Mucosa of descending colon (tissue), 3 donors: ENCODE measurements at regions not wholly inside any gene's neighbourhood (a gene's known extent, or its start where the extent isn't known, plus 50 kb on each side); places are given as distances from the start of the nearest gene placed in this dataset.

ENCODE experiments used
- ATAC-seq: fragments of 200-7000 bp; cut with Tn5 transposase; one replicate; pipeline ENCODE4 v1.9.1; 2020; ENCODE audit warnings: mild to moderate bottlenecking, moderate library complexity
- DNase-seq, 3 donors: peaks; one replicate each; pipeline ENCODE4 v3.0.0-alpha.2; 2020
- H3K36me3 ChIP-seq: fragments of 200-600 bp; one replicate; pipeline ENCODE4 v1.8.0; 2021; ENCODE audit warnings: low read depth, mild to moderate bottlenecking
- H3K4me1 ChIP-seq: fragments of 200-600 bp; one replicate; pipeline ENCODE4 v1.8.0; 2021; ENCODE audit warnings: low read depth, mild to moderate bottlenecking
- H3K4me3 ChIP-seq: fragments of 200-600 bp; one replicate; pipeline ENCODE4 v1.8.0; 2021; ENCODE audit warnings: mild to moderate bottlenecking
- H3K9me3 ChIP-seq: fragments of 200-600 bp; one replicate; pipeline ENCODE4 v1.8.0; 2021; ENCODE audit warnings: mild to moderate bottlenecking
- CTCF ChIP-seq: fragments of 200-600 bp; IDR thresholded peaks from one replicate; pipeline ENCODE4 v1.8.0; 2022; ENCODE audit warnings: antibody characterized with exemption, mild to moderate bottlenecking
- intact Hi-C, 2 donors: fragments of 100-400 bp; cut with DNase I in 1 of 2; cut with micrococcal nuclease in 1 of 2; formaldehyde crosslinking; loops; one replicate each; pipeline versions ENCODE4 v1.11.0 to v1.11.1; 2022; cut with DNase I, micrococcal nuclease
- donor health status: DM: no; HTN: no; CAD: no; lungs with moderate emphysema.
- donor health status: DM: no; HTN: no; CAD: no.
- donor health status: DM: no; HTN: yes; CAD: no.

- no peak for TF ChIP-seq CTCF
- H3K4me1 ChIP-seq: no peaks in the 10 kb centered on the region
- H3K36me3 ChIP-seq: no peaks in the 10 kb centered on the region
- no peak overlapping the region for H3K4me3 ChIP-seq
- ATAC-seq (no peak), DNase-seq (no peak)
- intact Hi-C loops: no loop called here
- no peaks in the 10 kb centered on the region for H3K9me3 ChIP-seq
These were observed 555.8 kb downstream of the BRD1 start for GRCh38 chr22:49271831-49272230.

- ATAC-seq (no peak), DNase-seq (no peak)
- TF ChIP-seq CTCF: no peak
- intact Hi-C loops: no loop called here
- no peaks in the 10 kb centered on the region for H3K4me1 ChIP-seq
- no peaks in the 10 kb centered on the region for H3K36me3 ChIP-seq
- H3K9me3 ChIP-seq: no peaks in the 10 kb centered on the region
- H3K4me3 ChIP-seq: no peak overlapping the region
These were observed 556.3 kb downstream of the BRD1 start for GRCh38 chr22:49271369-49271727.

GRCh38 chr22:49270595-49271368, 556.9 kb downstream of the BRD1 start:
- no peak for DNase-seq
- Histone ChIP-seq H3K36me3 (no peaks in the 10 kb centered on the region), H3K9me3 (no peaks in the 10 kb centered on the region), H3K4me3 (no peak overlapping the region), H3K4me1 (no peaks in the 10 kb centered on the region)
- intact Hi-C loops: no loop called here
- no peak for ATAC-seq
- no peak for TF ChIP-seq CTCF

GRCh38 chr22:49269928-49270327, 557.7 kb downstream of the BRD1 start:
- DNase-seq (no peak), ATAC-seq (no peak)
- TF ChIP-seq CTCF: no peak
- Histone ChIP-seq H3K4me3 (no peak overlapping the region), H3K36me3 (no peaks in the 10 kb centered on the region), H3K4me1 (no peaks in the 10 kb centered on the region), H3K9me3 (no peaks in the 10 kb centered on the region)
- intact Hi-C loops: no loop called here

- H3K9me3 ChIP-seq: no peaks in the 10 kb centered on the region
- no peak for ATAC-seq
- intact Hi-C loops: no loop called here
- DNase-seq: no peak
- TF ChIP-seq CTCF: no peak
- no peak overlapping the region for H3K4me3 ChIP-seq
- no peaks in the 10 kb centered on the region for H3K4me1 ChIP-seq
- H3K36me3 ChIP-seq: no peaks in the 10 kb centered on the region
These were observed 558.3 kb downstream of the BRD1 start for GRCh38 chr22:49269371-49269770.

- TF ChIP-seq CTCF: no peak
- DNase-seq: no peak
- no peaks in the 10 kb centered on the region for H3K9me3 ChIP-seq
- intact Hi-C loops: no loop called here
- ATAC-seq: no peak
- H3K4me1 ChIP-seq: no peaks in the 10 kb centered on the region
- H3K36me3 ChIP-seq: no peaks in the 10 kb centered on the region
- H3K4me3 ChIP-seq: no peak overlapping the region
These were observed 558.7 kb downstream of the BRD1 start for GRCh38 chr22:49268924-49269323.
